ENCODE measurements at regions not wholly inside any gene's neighbourhood (a gene's known extent, or its start where the extent isn't known, plus 50 kb on each side); places are given as distances from the start of the nearest gene placed in this dataset.
A peak's percentile ranks its signal among the peaks of the same experiment; 100 is the strongest.

DNA sequence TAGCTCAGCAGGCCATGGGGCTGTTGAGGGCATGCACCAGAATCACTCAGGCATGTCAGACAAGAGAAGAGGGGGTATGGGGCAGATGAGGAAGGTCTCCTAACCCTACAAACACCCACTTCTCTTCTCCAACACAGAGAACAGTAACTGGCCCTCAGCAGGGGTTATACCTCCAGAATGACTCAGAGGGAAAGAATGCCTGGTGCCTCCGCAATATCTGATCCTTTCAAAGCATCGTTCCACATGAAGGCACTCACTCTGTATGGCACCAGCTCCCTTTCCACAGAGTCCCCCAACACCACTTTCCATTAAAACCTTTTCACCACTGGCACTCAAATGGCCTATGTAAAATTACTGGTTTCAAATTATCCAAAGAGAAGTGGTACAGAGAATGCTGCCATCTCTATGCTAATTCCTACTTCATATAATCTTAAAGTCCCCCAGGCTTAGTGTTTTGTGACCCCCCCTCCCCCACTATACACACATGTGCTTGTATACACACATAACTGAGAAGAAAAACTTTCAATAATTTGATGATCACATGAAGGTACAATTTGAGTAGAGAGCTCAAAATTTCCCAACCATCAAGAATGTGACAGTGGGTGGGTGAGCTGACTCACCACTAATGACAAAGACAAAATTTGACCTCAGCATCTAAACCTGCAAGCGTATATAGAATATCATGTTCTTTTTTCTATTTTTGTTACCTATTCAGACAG, 91.5 kb downstream of the SIPA1L2 start:
- in situ Hi-C loops (cut with HindIII; ENCODE audit: low pct_ligation_motif_present, low sequenced_read_pairs), result no loop called here
- H3K36me3 ChIP-seq (replicated peaks), result no peaks in the 10 kb centered on the region
- DNase-seq, result peak; percentile 75
- H3K4me3 ChIP-seq (ENCODE audit: low read depth, low read length), result no peak overlapping the region
- no peaks in the 10 kb centered on the region for H3K27me3 ChIP-seq (replicated peaks)
- no peak for TF ChIP-seq CTCF (IDR thresholded peaks at IDR 0.05; ENCODE audit: low read depth, low read length, missing control alignments)
- H3K27ac ChIP-seq, result peak overlapping the region; percentile 43

DNA sequence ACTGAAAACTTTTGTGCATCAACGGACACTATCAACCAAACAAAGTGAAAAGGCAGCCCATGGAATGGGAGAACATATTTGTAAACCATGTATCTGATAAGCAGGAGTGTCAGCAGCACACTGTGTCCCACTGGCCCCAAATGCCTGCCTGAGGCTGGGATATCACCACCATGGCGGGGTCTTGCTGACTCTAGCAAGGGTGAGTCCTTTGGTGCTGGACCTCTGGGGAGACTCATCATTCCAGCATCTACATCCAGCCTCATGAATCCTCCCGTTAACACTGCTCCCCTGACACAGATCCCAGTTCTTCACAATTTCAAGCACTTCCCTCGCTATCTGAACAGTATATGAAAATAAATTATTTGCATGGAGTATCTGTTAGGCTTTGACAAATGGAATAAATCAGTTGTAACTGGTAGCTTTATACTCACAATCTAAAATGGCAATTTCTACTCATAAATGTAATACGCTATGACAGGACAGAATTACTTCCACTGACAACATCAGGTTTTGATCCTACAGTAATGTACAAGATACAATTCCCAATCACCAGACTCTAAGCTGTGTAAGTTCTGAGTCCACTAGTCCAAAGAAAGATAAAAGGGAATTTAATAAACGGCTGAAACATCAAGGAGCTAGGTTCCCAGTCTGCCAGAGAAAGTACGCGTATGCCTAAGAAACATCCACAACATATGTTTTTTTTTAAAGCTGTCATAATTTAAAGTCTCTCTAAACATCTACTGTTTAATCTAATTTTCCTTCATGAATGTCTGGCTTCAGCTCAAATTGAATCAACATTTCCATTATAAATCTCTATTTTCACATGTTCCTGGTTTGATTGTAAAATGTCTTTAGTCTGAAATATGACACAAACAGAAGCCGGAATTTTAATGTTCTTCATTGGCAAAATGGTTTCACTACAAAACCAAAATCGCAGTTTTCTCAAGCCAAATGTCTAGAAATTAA, 95.1 kb downstream of the SIPA1L2 start:
- no peak for TF ChIP-seq CTCF (IDR thresholded peaks at IDR 0.05; ENCODE audit: low read depth, low read length, missing control alignments)
- Histone ChIP-seq H3K27ac (no peak overlapping the region), H3K27me3 (replicated peaks) (no peaks in the 10 kb centered on the region), H3K36me3 (replicated peaks) (no peaks in the 10 kb centered on the region), H3K4me3 (ENCODE audit: low read depth, low read length) (no peak overlapping the region)
- in situ Hi-C loops (cut with HindIII; ENCODE audit: low pct_ligation_motif_present, low sequenced_read_pairs), result no loop called here
- DNase-seq, result no peak

GRCh38 chr1:232533328-232533727, 96.6 kb downstream of the SIPA1L2 start:
- Histone ChIP-seq H3K36me3 (replicated peaks) (no peaks in the 10 kb centered on the region), H3K27me3 (replicated peaks) (no peaks in the 10 kb centered on the region), H3K4me3 (ENCODE audit: low read depth, low read length) (no peak overlapping the region), H3K27ac (no peak overlapping the region)
- in situ Hi-C loops (cut with HindIII; ENCODE audit: low pct_ligation_motif_present, low sequenced_read_pairs), result no loop called here
- no peak for TF ChIP-seq CTCF (IDR thresholded peaks at IDR 0.05; ENCODE audit: low read depth, low read length, missing control alignments)
- no peak for DNase-seq

DNA sequence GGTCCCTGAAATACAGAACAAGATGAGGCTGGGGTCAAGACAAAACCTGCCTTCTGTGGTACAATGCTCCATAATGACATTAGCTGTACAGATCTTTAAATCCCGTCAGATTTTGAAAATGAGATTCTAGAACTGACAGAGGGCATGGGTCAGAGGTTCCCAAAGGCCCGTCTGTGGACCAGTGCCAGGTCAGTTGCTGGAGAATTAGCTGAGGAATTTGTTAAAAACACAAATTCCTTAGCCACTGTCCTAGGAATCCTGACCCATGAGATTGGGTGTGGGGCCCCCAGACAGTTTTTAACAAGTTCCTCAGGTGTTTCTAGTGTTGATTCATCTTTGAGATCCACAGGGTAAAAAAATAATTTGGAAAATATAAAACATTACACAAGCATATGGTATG, 97.0 kb downstream of the SIPA1L2 start:
- in situ Hi-C loops (cut with HindIII; ENCODE audit: low pct_ligation_motif_present, low sequenced_read_pairs), result no loop called here
- TF ChIP-seq CTCF (IDR thresholded peaks at IDR 0.05; ENCODE audit: low read depth, low read length, missing control alignments), result no peak
- Histone ChIP-seq H3K27ac (no peak overlapping the region), H3K4me3 (ENCODE audit: low read depth, low read length) (no peak overlapping the region), H3K36me3 (replicated peaks) (no peaks in the 10 kb centered on the region), H3K27me3 (replicated peaks) (no peaks in the 10 kb centered on the region)
- no peak for DNase-seq

DNA sequence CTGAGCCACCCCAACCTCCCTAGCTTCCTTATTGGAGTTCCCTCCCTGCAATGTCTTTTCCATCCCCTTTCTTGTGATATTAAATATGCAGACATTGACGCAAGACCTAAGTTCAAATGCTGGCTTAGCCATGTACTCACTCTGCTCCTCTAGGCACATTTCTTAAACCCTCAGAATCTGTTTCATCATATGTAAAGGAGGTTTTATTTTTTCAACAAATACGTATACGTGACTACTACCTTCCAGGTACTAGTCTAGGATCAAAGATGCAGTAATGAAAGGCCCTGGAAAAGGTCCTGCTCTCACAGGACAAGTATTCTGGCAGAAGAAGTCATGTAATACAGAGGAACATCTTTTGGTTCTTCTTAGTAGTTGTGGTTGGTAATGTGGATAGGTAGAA, 98.6 kb downstream of the SIPA1L2 start:
- TF ChIP-seq CTCF (IDR thresholded peaks at IDR 0.05; ENCODE audit: low read depth, low read length, missing control alignments), result no peak
- Histone ChIP-seq H3K4me3 (ENCODE audit: low read depth, low read length) (no peak overlapping the region), H3K27me3 (replicated peaks) (no peaks in the 10 kb centered on the region), H3K36me3 (replicated peaks) (no peaks in the 10 kb centered on the region), H3K27ac (no peak overlapping the region)
- in situ Hi-C loops (cut with HindIII; ENCODE audit: low pct_ligation_motif_present, low sequenced_read_pairs), result no loop called here
- DNase-seq, result no peak
